Heart right ventricle (tissue), 16 donors: ENCODE measurements at regions not wholly inside any gene's neighbourhood (a gene's known extent, or its start where the extent isn't known, plus 50 kb on each side); places are given as distances from the start of the nearest gene placed in this dataset.

Source experiments
- ATAC-seq, 8 donors: fragments of 200-7000 bp; cut with Tn5 transposase; one replicate each; pipeline ENCODE4 v1.9.1; 2020; ENCODE audit warnings: mild to moderate bottlenecking in 8 of 8, moderate library complexity in 8 of 8, moderate number of reproducible peaks in 1 of 8
- DNase-seq, 2 donors: peaks; one replicate each; pipeline ENCODE4 v3.0.0-alpha.2; 2020
- H3K27ac ChIP-seq, 10 donors: fragments of 200-600 bp; sonication (generic) in 2 of 10; one replicate each; pipeline versions ENCODE4 v1.5.0 to v1.8.0; 2020 to 2022; ENCODE audit warnings: mild to moderate bottlenecking in 3 of 10
- H3K27me3 ChIP-seq, 7 donors: fragments of 200-600 bp; one replicate each; pipeline ENCODE4 v1.8.0; 2021 to 2022; ENCODE audit warnings: mild to moderate bottlenecking in 2 of 7
- H3K36me3 ChIP-seq, 9 donors: fragments of 200-600 bp; sonication (generic) in 1 of 9; one replicate each; pipeline versions ENCODE4 v1.5.0 to v1.8.0; 2020 to 2022; ENCODE audit warnings: mild to moderate bottlenecking in 2 of 9
- H3K4me1 ChIP-seq, 9 donors: fragments of 200-600 bp; sonication (generic) in 1 of 9; one replicate each; pipeline versions ENCODE4 v1.5.0 to v1.8.0; 2020 to 2022; ENCODE audit warnings: mild to moderate bottlenecking in 4 of 9
- H3K4me3 ChIP-seq, 10 donors: fragments of 200-600 bp; sonication (generic) in 2 of 10; one replicate each; pipeline versions ENCODE4 v1.5.0 to v1.8.0; 2020 to 2022; ENCODE audit warnings: mild to moderate bottlenecking in 7 of 10, moderate library complexity in 2 of 10
- H3K9me3 ChIP-seq, 11 donors: fragments of 200-600 bp in 10 of 11; sonication (generic) in 2 of 11; one replicate each; pipeline versions ENCODE4 v1.5.0 to v1.8.0; 2013 to 2022; ENCODE audit warnings: mild to moderate bottlenecking in 2 of 11, control low read depth in 1 of 11, moderate library complexity in 1 of 11
- CTCF ChIP-seq, 9 donors: fragments of 200-600 bp; sonication (generic) in 2 of 9; IDR thresholded peaks; one replicate each; pipeline versions ENCODE4 v1.5.0 to v1.8.0; 2021 to 2022; ENCODE audit warnings: antibody characterized with exemption in 9 of 9, mild to moderate bottlenecking in 5 of 9, moderate library complexity in 1 of 9
- WGBS, 2 donors: extraction: QIAGEN DNeasy Blood & Tissue Kit; methylation state at CpG; one replicate each; pipeline ENCODE4 v1.1.7; 2013; ENCODE audit warnings: inconsistent platforms in 1 of 2; 5-methylcytosine and 5-hydroxymethylcytosine counted together
- intact Hi-C, 10 donors: fragments of 100-400 bp; cut with DNase I; formaldehyde crosslinking; loops; one replicate each; pipeline versions ENCODE4 v1.11.1 to v1.14.2; 2022
- donor health status: Arrhythmogenic right ventricular cardiomyopathy.
- donor health status: ischemic (EF 13 %, LVEDD 7.1; RV severe dilation, severe dysfunction).
- donor health status: healthy with polysubstance abuse.
- donor health status: DM: no; HTN: yes; CAD: no.
- donor health status: DM: no; HTN: no; CAD: no.
- donor health status: ischemic (EF 25% LVEDD 6.9; RV normal size, moderate dysfunction).
- donor health status: ischemic (EF 25% LVEDD 5.7; RV mildly dilated, moderate dysfunction).
- donor health status: healthy.
- donor health status: DM: yes; HTN: yes; CAD: no.
- donor health status: Ischemic cardiomyopathy.
- donor health status: ischemic (EF 35%, LVEDD 5.7; RV mildly dilated, moderate dysfunction).
- donor health status: nonischemic (EF 11% LVEDD 7.7; RV severe dilation, severe dysfunction).
- donor health status: DM: yes; HTN: yes; CAD: no.
- donor health status: PGD.
- donor health status: ischemic (EF 29% LVEDD 5.4; RV normal size, mild dysfunction).
- donor health status: nonischemic (EF 23%, LVEDD 6.1; RV moderate dilation, normal function).

- intact Hi-C loops = no loop called here
- no peaks in the 10 kb centered on the region for H3K36me3 ChIP-seq
- 39 to 47% methylated on average over 3 of the region's 3 CpGs for WGBS, 2 donors
Observed at GRCh38 chr16:9570521-9570920, 479.1 kb downstream of the HAPSTR1 start.

GRCh38 chr16:9578459-9578858 is 487.0 kb downstream of the HAPSTR1 start:
- Histone ChIP-seq H3K36me3 (no peaks in the 10 kb centered on the region), H3K4me3 (no peak overlapping the region), H3K27me3 (peaks cover 0 to 8% (median 0%) of the 10 kb centered on the region in 7 donors), H3K4me1 (no peaks in the 10 kb centered on the region), H3K9me3 (peaks cover 0 to 4% (median 0%) of the 10 kb centered on the region in 11 donors), H3K27ac (no peak overlapping the region)
- no peak for TF ChIP-seq CTCF (IDR thresholded peaks at IDR 0.05)
- intact Hi-C loops = no loop called here
- no peak for ATAC-seq
- 79 to 82% methylated on average over 7 of the region's 7 CpGs for WGBS, 2 donors
- no peak for DNase-seq

More at GRCh38 chr16:9570521-9570920, 479.1 kb downstream of the HAPSTR1 start:
- Histone ChIP-seq H3K4me1 (no peaks in the 10 kb centered on the region), H3K9me3 (peaks cover 0 to 4% (median 0%) of the 10 kb centered on the region in 11 donors), H3K27ac (no peak overlapping the region), H3K27me3 (no peaks in the 10 kb centered on the region), H3K4me3 (no peak overlapping the region)
- no peak for ATAC-seq
- no peak for DNase-seq
- no peak for TF ChIP-seq CTCF (IDR thresholded peaks at IDR 0.05)

- DNase-seq (no peak), ATAC-seq (no peak)
- no peaks in the 10 kb centered on the region for H3K36me3 ChIP-seq
- H3K27me3 ChIP-seq = peaks cover 0 to 8% (median 0%) of the 10 kb centered on the region in 7 donors
- intact Hi-C loops = no loop called here
- H3K9me3 ChIP-seq = peaks cover 0 to 4% (median 0%) of the 10 kb centered on the region in 11 donors
- H3K27ac ChIP-seq = no peak overlapping the region
- H3K4me1 ChIP-seq = no peaks in the 10 kb centered on the region
- H3K4me3 ChIP-seq = no peak overlapping the region
- TF ChIP-seq CTCF (IDR thresholded peaks at IDR 0.05) = no peak
- 64 to 89% methylated on average over 2 of the region's 2 CpGs for WGBS, 2 donors
Observed at GRCh38 chr16:9580025-9580424, 488.6 kb downstream of the HAPSTR1 start.

GRCh38 chr16:9593440-9593839 is 502.0 kb downstream of the HAPSTR1 start:
- Histone ChIP-seq H3K4me1 (no peaks in the 10 kb centered on the region), H3K9me3 (no peaks in the 10 kb centered on the region), H3K27ac (no peak overlapping the region), H3K27me3 (peaks cover 0 to 32% (median 8%) of the 10 kb centered on the region in 7 donors), H3K4me3 (no peak overlapping the region), H3K36me3 (no peaks in the 10 kb centered on the region)
- TF ChIP-seq CTCF (IDR thresholded peaks at IDR 0.05) = no peak
- ATAC-seq (no peak), DNase-seq (no peak)
- 48 to 57% methylated on average over 1 of the region's 1 CpG for WGBS, 2 donors
- intact Hi-C loops = no loop called here
